NCI-H748 (cell line): ENCODE measurements at regions not wholly inside any gene's neighbourhood (a gene's known extent, or its start where the extent isn't known, plus 50 kb on each side); places are given as distances from the start of the nearest gene placed in this dataset.

Experiments used
- DNase-seq: peaks from one replicate; lab custom pipeline; 2025; ENCODE audit not compliant: unreplicated experiment; lab: John Stamatoyannopoulos, UW

- DNase-seq: no peak
Measured at GRCh38 chr4:59979061-59979460, 1221.1 kb upstream of the ADGRL3 start.

- DNase-seq: no peak
Measured at GRCh38 chr4:59983852-59984251, 1216.3 kb upstream of the ADGRL3 start.

- DNase-seq: no peak
Measured at GRCh38 chr4:59987289-59987688, 1212.8 kb upstream of the ADGRL3 start.

- no peak for DNase-seq
Measured at GRCh38 chr4:59994118-59994517, 1206.0 kb upstream of the ADGRL3 start.

- DNase-seq: no peak
Measured at GRCh38 chr4:60002603-60003337, 1197.4 kb upstream of the ADGRL3 start.

GRCh38 chr4:60013464-60014184, 1186.5 kb upstream of the ADGRL3 start:
- no peak for DNase-seq

GRCh38 chr4:60016971-60017370, 1183.2 kb upstream of the ADGRL3 start:
- DNase-seq: no peak

- DNase-seq: no peak
Measured at GRCh38 chr4:60019180-60019579, 1180.9 kb upstream of the ADGRL3 start.

GRCh38 chr4:60019946-60020345, 1180.2 kb upstream of the ADGRL3 start:
- no peak for DNase-seq

- DNase-seq: no peak
Measured at GRCh38 chr4:60020389-60020788, 1179.7 kb upstream of the ADGRL3 start.

- no peak for DNase-seq
Measured at GRCh38 chr4:60033826-60034225, 1166.3 kb upstream of the ADGRL3 start.

GRCh38 chr4:60034361-60034760, 1165.8 kb upstream of the ADGRL3 start:
- peak; percentile 2 for DNase-seq

GRCh38 chr4:60039908-60040307, 1160.2 kb upstream of the ADGRL3 start:
- no peak for DNase-seq

GRCh38 chr4:60042231-60042652, 1157.9 kb upstream of the ADGRL3 start:
- DNase-seq: no peak

GRCh38 chr4:60042941-60043340, 1157.2 kb upstream of the ADGRL3 start:
- DNase-seq: no peak

- no peak for DNase-seq
Measured at GRCh38 chr4:60078984-60079383, 1121.1 kb upstream of the ADGRL3 start.

- no peak for DNase-seq
Measured at GRCh38 chr4:60081839-60082238, 1118.3 kb upstream of the ADGRL3 start.

- no peak for DNase-seq
Measured at GRCh38 chr4:60088807-60089486, 1111.2 kb upstream of the ADGRL3 start.

GRCh38 chr4:60089546-60090273, 1110.4 kb upstream of the ADGRL3 start:
- no peak for DNase-seq

GRCh38 chr4:60096676-60097075, 1103.5 kb upstream of the ADGRL3 start:
- no peak for DNase-seq

- no peak for DNase-seq
Measured at GRCh38 chr4:60116592-60116991, 1083.5 kb upstream of the ADGRL3 start.
